Chondrocyte (in vitro differentiated cells): ENCODE measurements at regions not wholly inside any gene's neighbourhood (a gene's known extent, or its start where the extent isn't known, plus 50 kb on each side); places are given as distances from the start of the nearest gene placed in this dataset.

Experiments
- DNase-seq: peaks from one replicate; pipeline ENCODE4 v3.0.0; 2021; ENCODE audit warnings: mixed read lengths, low spot score
- H3K27ac Mint-ChIP-seq: one replicate; pipeline ENCODE4 v1.8.0; 2021; ENCODE audit warnings: mild to moderate bottlenecking, moderate library complexity, mixed read lengths; ENCODE audit not compliant: unreplicated experiment
- H3K27me3 Mint-ChIP-seq: 2 replicates; pipeline ENCODE4 v1.8.0; 2021; ENCODE audit warnings: low read depth, mixed read lengths
- H3K36me3 Mint-ChIP-seq: 2 replicates; pipeline ENCODE4 v1.8.0; 2021; ENCODE audit warnings: low read depth, mixed read lengths
- H3K4me1 Mint-ChIP-seq: 2 replicates; pipeline ENCODE4 v1.8.0; 2021; ENCODE audit warnings: low read depth, mild to moderate bottlenecking, mixed read lengths
- H3K4me3 Mint-ChIP-seq: one replicate; pipeline ENCODE4 v1.8.0; 2021; ENCODE audit warnings: mild to moderate bottlenecking, moderate library complexity, mixed read lengths; ENCODE audit not compliant: unreplicated experiment
- H3K9me3 Mint-ChIP-seq: 2 replicates; pipeline ENCODE4 v1.8.0; 2021; ENCODE audit warnings: low read depth, mixed read lengths
- CTCF ChIP-seq: fragments of 200-600 bp; sonication (generic); IDR thresholded peaks from 2 replicates; pipeline ENCODE4 v1.5.0; 2021; ENCODE audit warnings: antibody characterized with exemption, mild to moderate bottlenecking, moderate library complexity

- TF ChIP-seq CTCF: no peak
- no peak for DNase-seq
- Mint-ChIP-seq H3K9me3 (no peaks in the 10 kb centered on the region), H3K27ac (no peak overlapping the region), H3K4me3 (no peak overlapping the region), H3K36me3 (no peaks in the 10 kb centered on the region), H3K27me3 (peaks cover 6% of the 10 kb centered on the region), H3K4me1 (no peaks in the 10 kb centered on the region)
Measured at GRCh38 chr2:60219536-60219935, 333.9 kb downstream of the BCL11A start.

GRCh38 chr2:60216452-60216995, 336.9 kb downstream of the BCL11A start:
- H3K27ac Mint-ChIP-seq: no peak overlapping the region
- DNase-seq: no peak
- no peak for TF ChIP-seq CTCF
- H3K27me3 Mint-ChIP-seq: peaks cover 8% of the 10 kb centered on the region
- no peak overlapping the region for H3K4me3 Mint-ChIP-seq
- H3K4me1 Mint-ChIP-seq: no peaks in the 10 kb centered on the region
- no peaks in the 10 kb centered on the region for H3K36me3 Mint-ChIP-seq
- no peaks in the 10 kb centered on the region for H3K9me3 Mint-ChIP-seq

GRCh38 chr2:60215386-60215901, 338.0 kb downstream of the BCL11A start:
- Mint-ChIP-seq H3K36me3 (no peaks in the 10 kb centered on the region), H3K4me3 (no peak overlapping the region), H3K27ac (no peak overlapping the region), H3K9me3 (no peaks in the 10 kb centered on the region), H3K4me1 (no peaks in the 10 kb centered on the region), H3K27me3 (peaks cover 7% of the 10 kb centered on the region)
- no peak for DNase-seq
- TF ChIP-seq CTCF: no peak

GRCh38 chr2:60214626-60214875, 338.9 kb downstream of the BCL11A start:
- Mint-ChIP-seq H3K4me3 (no peak overlapping the region), H3K27me3 (peaks cover 4% of the 10 kb centered on the region), H3K27ac (no peak overlapping the region), H3K4me1 (no peaks in the 10 kb centered on the region), H3K9me3 (no peaks in the 10 kb centered on the region), H3K36me3 (no peaks in the 10 kb centered on the region)
- TF ChIP-seq CTCF: no peak
- no peak for DNase-seq

- Mint-ChIP-seq H3K4me1 (no peaks in the 10 kb centered on the region), H3K4me3 (no peak overlapping the region)
- no peak for TF ChIP-seq CTCF
Measured at GRCh38 chr2:60213865-60214625, 339.4 kb downstream of the BCL11A start.

More at GRCh38 chr2:60213865-60214625, 339.4 kb downstream of the BCL11A start:
- H3K27ac Mint-ChIP-seq: no peak overlapping the region
- H3K36me3 Mint-ChIP-seq: no peaks in the 10 kb centered on the region
- H3K27me3 Mint-ChIP-seq: peaks cover 3% of the 10 kb centered on the region
- DNase-seq: no peak
- H3K9me3 Mint-ChIP-seq: no peaks in the 10 kb centered on the region
